ENCODE measurements at regions not wholly inside any gene's neighbourhood (a gene's known extent, or its start where the extent isn't known, plus 50 kb on each side); places are given as distances from the start of the nearest gene placed in this dataset.

GRCh38 chr7:46633200-46633599 is 712.1 kb upstream of the IGFBP3 start:
- DNase-seq, result no peak
- no peaks in the 10 kb centered on the region for H3K4me1 Mint-ChIP-seq
- no peak overlapping the region for H3K27ac Mint-ChIP-seq
- H3K36me3 Mint-ChIP-seq, result no peaks in the 10 kb centered on the region
- peaks cover 4% of the 10 kb centered on the region for H3K27me3 Mint-ChIP-seq
- H3K4me3 Mint-ChIP-seq, result no peak overlapping the region
- peaks cover 2% of the 10 kb centered on the region for H3K9me3 Mint-ChIP-seq

- H3K9me3 Mint-ChIP-seq, result peaks cover 2% of the 10 kb centered on the region
- H3K4me3 Mint-ChIP-seq, result no peak overlapping the region
- no peaks in the 10 kb centered on the region for H3K36me3 Mint-ChIP-seq
- peaks cover 4% of the 10 kb centered on the region for H3K27me3 Mint-ChIP-seq
- no peak for DNase-seq
- H3K4me1 Mint-ChIP-seq, result no peaks in the 10 kb centered on the region
- H3K27ac Mint-ChIP-seq, result no peak overlapping the region
Measured at GRCh38 chr7:46630031-46630430, 709.0 kb upstream of the IGFBP3 start.

GRCh38 chr7:46628389-46628788 is 707.3 kb upstream of the IGFBP3 start:
- no peak overlapping the region for H3K27ac Mint-ChIP-seq

GRCh38 chr7:46626691-46627310 is 705.7 kb upstream of the IGFBP3 start:
- no peak for DNase-seq
- Mint-ChIP-seq H3K9me3 (no peaks in the 10 kb centered on the region), H3K4me1 (no peaks in the 10 kb centered on the region), H3K36me3 (no peaks in the 10 kb centered on the region), H3K27ac (no peak overlapping the region), H3K27me3 (peaks cover 3% of the 10 kb centered on the region), H3K4me3 (no peak overlapping the region)

More at GRCh38 chr7:46628389-46628788, 707.3 kb upstream of the IGFBP3 start:
- Mint-ChIP-seq H3K9me3 (peaks cover 2% of the 10 kb centered on the region), H3K4me1 (no peaks in the 10 kb centered on the region), H3K27me3 (peaks cover 7% of the 10 kb centered on the region), H3K36me3 (no peaks in the 10 kb centered on the region), H3K4me3 (no peak overlapping the region)
- no peak for DNase-seq

GRCh38 chr7:46626261-46626660 is 705.2 kb upstream of the IGFBP3 start:
- Mint-ChIP-seq H3K9me3 (no peaks in the 10 kb centered on the region), H3K36me3 (no peaks in the 10 kb centered on the region), H3K27me3 (peaks cover 3% of the 10 kb centered on the region), H3K4me3 (no peak overlapping the region), H3K27ac (no peak overlapping the region), H3K4me1 (no peaks in the 10 kb centered on the region)
- no peak for DNase-seq

GRCh38 chr7:46625032-46625431 is 704.0 kb upstream of the IGFBP3 start:
- H3K27ac Mint-ChIP-seq, result no peak overlapping the region
- H3K4me1 Mint-ChIP-seq, result no peaks in the 10 kb centered on the region

GRCh38 chr7:46622251-46622650 is 701.2 kb upstream of the IGFBP3 start:
- H3K4me3 Mint-ChIP-seq, result no peak overlapping the region
- no peaks in the 10 kb centered on the region for H3K36me3 Mint-ChIP-seq
- no peak for DNase-seq
- no peaks in the 10 kb centered on the region for H3K4me1 Mint-ChIP-seq
- H3K27me3 Mint-ChIP-seq, result peaks cover 3% of the 10 kb centered on the region
- H3K27ac Mint-ChIP-seq, result no peak overlapping the region
- peaks cover 2% of the 10 kb centered on the region for H3K9me3 Mint-ChIP-seq

More at GRCh38 chr7:46625032-46625431, 704.0 kb upstream of the IGFBP3 start:
- Mint-ChIP-seq H3K4me3 (no peak overlapping the region), H3K36me3 (no peaks in the 10 kb centered on the region), H3K9me3 (no peaks in the 10 kb centered on the region), H3K27me3 (peaks cover 3% of the 10 kb centered on the region)
- no peak for DNase-seq

GRCh38 chr7:46619723-46620310 is 698.7 kb upstream of the IGFBP3 start:
- Mint-ChIP-seq H3K9me3 (peaks cover 2% of the 10 kb centered on the region), H3K27ac (no peak overlapping the region), H3K4me3 (no peak overlapping the region), H3K36me3 (no peaks in the 10 kb centered on the region), H3K4me1 (no peaks in the 10 kb centered on the region), H3K27me3 (peaks cover 3% of the 10 kb centered on the region)
- no peak for DNase-seq

- peaks cover 2% of the 10 kb centered on the region for H3K9me3 Mint-ChIP-seq
Measured at GRCh38 chr7:46616636-46617035, 695.6 kb upstream of the IGFBP3 start.

GRCh38 chr7:46613551-46613950 is 692.5 kb upstream of the IGFBP3 start:
- H3K9me3 Mint-ChIP-seq, result no peaks in the 10 kb centered on the region
- no peak overlapping the region for H3K4me3 Mint-ChIP-seq
- H3K27ac Mint-ChIP-seq, result no peak overlapping the region
- no peaks in the 10 kb centered on the region for H3K27me3 Mint-ChIP-seq
- H3K4me1 Mint-ChIP-seq, result no peaks in the 10 kb centered on the region
- no peaks in the 10 kb centered on the region for H3K36me3 Mint-ChIP-seq
- DNase-seq, result no peak

More at GRCh38 chr7:46616636-46617035, 695.6 kb upstream of the IGFBP3 start:
- Mint-ChIP-seq H3K27ac (no peak overlapping the region), H3K36me3 (no peaks in the 10 kb centered on the region), H3K4me1 (no peaks in the 10 kb centered on the region), H3K4me3 (no peak overlapping the region), H3K27me3 (no peaks in the 10 kb centered on the region)
- no peak for DNase-seq

- H3K9me3 Mint-ChIP-seq, result no peaks in the 10 kb centered on the region
- H3K27me3 Mint-ChIP-seq, result no peaks in the 10 kb centered on the region
- H3K4me3 Mint-ChIP-seq, result no peak overlapping the region
- H3K27ac Mint-ChIP-seq, result no peak overlapping the region
- DNase-seq, result no peak
- no peaks in the 10 kb centered on the region for H3K4me1 Mint-ChIP-seq
- no peaks in the 10 kb centered on the region for H3K36me3 Mint-ChIP-seq
Measured at GRCh38 chr7:46613116-46613515, 692.0 kb upstream of the IGFBP3 start.

- Mint-ChIP-seq H3K9me3 (no peaks in the 10 kb centered on the region), H3K4me1 (no peaks in the 10 kb centered on the region), H3K27ac (no peak overlapping the region)
Measured at GRCh38 chr7:46611508-46611907, 690.4 kb upstream of the IGFBP3 start.

GRCh38 chr7:46610746-46611145 is 689.7 kb upstream of the IGFBP3 start:
- Mint-ChIP-seq H3K27me3 (no peaks in the 10 kb centered on the region), H3K4me1 (no peaks in the 10 kb centered on the region), H3K27ac (no peak overlapping the region), H3K4me3 (no peak overlapping the region), H3K9me3 (no peaks in the 10 kb centered on the region), H3K36me3 (no peaks in the 10 kb centered on the region)
- DNase-seq, result no peak

More at GRCh38 chr7:46611508-46611907, 690.4 kb upstream of the IGFBP3 start:
- DNase-seq, result no peak
- Mint-ChIP-seq H3K4me3 (no peak overlapping the region), H3K36me3 (no peaks in the 10 kb centered on the region), H3K27me3 (no peaks in the 10 kb centered on the region)

- Mint-ChIP-seq H3K36me3 (no peaks in the 10 kb centered on the region), H3K9me3 (no peaks in the 10 kb centered on the region), H3K4me1 (no peaks in the 10 kb centered on the region), H3K27ac (no peak overlapping the region), H3K4me3 (no peak overlapping the region), H3K27me3 (no peaks in the 10 kb centered on the region)
- no peak for DNase-seq
Measured at GRCh38 chr7:46607176-46607575, 686.1 kb upstream of the IGFBP3 start.

GRCh38 chr7:46606761-46607160 is 685.7 kb upstream of the IGFBP3 start:
- no peaks in the 10 kb centered on the region for H3K9me3 Mint-ChIP-seq

GRCh38 chr7:46604241-46604661 is 683.2 kb upstream of the IGFBP3 start:
- Mint-ChIP-seq H3K27me3 (no peaks in the 10 kb centered on the region), H3K4me1 (no peaks in the 10 kb centered on the region), H3K4me3 (no peak overlapping the region), H3K36me3 (no peaks in the 10 kb centered on the region), H3K27ac (no peak overlapping the region), H3K9me3 (no peaks in the 10 kb centered on the region)
- DNase-seq, result no peak

More at GRCh38 chr7:46606761-46607160, 685.7 kb upstream of the IGFBP3 start:
- Mint-ChIP-seq H3K27me3 (no peaks in the 10 kb centered on the region), H3K4me1 (no peaks in the 10 kb centered on the region), H3K27ac (no peak overlapping the region), H3K4me3 (no peak overlapping the region), H3K36me3 (no peaks in the 10 kb centered on the region)
- DNase-seq, result no peak
